ENCODE measurements at regions not wholly inside any gene's neighbourhood (a gene's known extent, or its start where the extent isn't known, plus 50 kb on each side); places are given as distances from the start of the nearest gene placed in this dataset.
A peak's percentile ranks its signal among the peaks of the same experiment; 100 is the strongest.

GRCh38 chr21:25036775-25037174 is 570.5 kb downstream of the MRPL39 start:
- Mint-ChIP-seq H3K4me1 (ENCODE audit: low read depth in 2 of 2) (no peaks in the 10 kb centered on the region), H3K9me3 (peaks cover 4% of the 10 kb centered on the region), H3K36me3 (no peaks in the 10 kb centered on the region), H3K27ac (no peak overlapping the region), H3K4me3 (no peak overlapping the region), H3K27me3 (no peaks in the 10 kb centered on the region)
- DNase-seq (ENCODE audit: low spot score), result no peak
- no peak for ATAC-seq

GRCh38 chr21:25031750-25032149 is 575.5 kb downstream of the MRPL39 start:
- Mint-ChIP-seq H3K4me1 (ENCODE audit: low read depth in 2 of 2) (no peaks in the 10 kb centered on the region), H3K9me3 (peaks cover 5% of the 10 kb centered on the region), H3K4me3 (no peak overlapping the region), H3K36me3 (no peaks in the 10 kb centered on the region), H3K27me3 (no peaks in the 10 kb centered on the region), H3K27ac (no peak overlapping the region)
- DNase-seq (ENCODE audit: low spot score) (no peak), ATAC-seq (no peak)

- Mint-ChIP-seq H3K27me3 (no peaks in the 10 kb centered on the region), H3K4me3 (no peak overlapping the region), H3K9me3 (peaks cover 5% of the 10 kb centered on the region), H3K27ac (no peak overlapping the region), H3K36me3 (no peaks in the 10 kb centered on the region), H3K4me1 (ENCODE audit: low read depth in 2 of 2) (no peaks in the 10 kb centered on the region)
- ATAC-seq, result no peak
- DNase-seq (ENCODE audit: low spot score), result no peak
Observed at GRCh38 chr21:25029580-25029979, 577.7 kb downstream of the MRPL39 start.

- DNase-seq (ENCODE audit: low spot score) (no peak), ATAC-seq (no peak)
- H3K36me3 Mint-ChIP-seq, result no peaks in the 10 kb centered on the region
- H3K27ac Mint-ChIP-seq, result no peak overlapping the region
- H3K27me3 Mint-ChIP-seq, result no peaks in the 10 kb centered on the region
- no peak overlapping the region for H3K4me3 Mint-ChIP-seq
- H3K4me1 Mint-ChIP-seq (ENCODE audit: low read depth in 2 of 2), result no peaks in the 10 kb centered on the region
- peaks cover 4% of the 10 kb centered on the region for H3K9me3 Mint-ChIP-seq
Observed at GRCh38 chr21:25025596-25025995, 581.7 kb downstream of the MRPL39 start.

- DNase-seq (ENCODE audit: low spot score) (no peak), ATAC-seq (no peak)
- no peaks in the 10 kb centered on the region for H3K4me1 Mint-ChIP-seq (ENCODE audit: low read depth in 2 of 2)
- peaks cover 6% of the 10 kb centered on the region for H3K9me3 Mint-ChIP-seq
- H3K27me3 Mint-ChIP-seq, result no peaks in the 10 kb centered on the region
- H3K36me3 Mint-ChIP-seq, result no peaks in the 10 kb centered on the region
- H3K4me3 Mint-ChIP-seq, result no peak overlapping the region
- no peak overlapping the region for H3K27ac Mint-ChIP-seq
Observed at GRCh38 chr21:25024639-25025038, 582.6 kb downstream of the MRPL39 start.

- no peak for ATAC-seq
- H3K27ac Mint-ChIP-seq, result no peak overlapping the region
- H3K9me3 Mint-ChIP-seq, result peaks cover 10% of the 10 kb centered on the region
- DNase-seq (ENCODE audit: low spot score), result no peak
- no peak overlapping the region for H3K4me3 Mint-ChIP-seq
- H3K4me1 Mint-ChIP-seq (ENCODE audit: low read depth in 2 of 2), result no peaks in the 10 kb centered on the region
- H3K36me3 Mint-ChIP-seq, result peaks cover 4% of the 10 kb centered on the region
- no peaks in the 10 kb centered on the region for H3K27me3 Mint-ChIP-seq
Observed at GRCh38 chr21:25005388-25005787, 601.9 kb downstream of the MRPL39 start.

- no peaks in the 10 kb centered on the region for H3K4me1 Mint-ChIP-seq (ENCODE audit: low read depth in 2 of 2)
- ATAC-seq (no peak), DNase-seq (ENCODE audit: low spot score) (no peak)
- no peaks in the 10 kb centered on the region for H3K27me3 Mint-ChIP-seq
- no peak overlapping the region for H3K4me3 Mint-ChIP-seq
- H3K9me3 Mint-ChIP-seq, result peaks cover 14% of the 10 kb centered on the region
- H3K27ac Mint-ChIP-seq, result no peak overlapping the region
- H3K36me3 Mint-ChIP-seq, result peaks cover 4% of the 10 kb centered on the region
Observed at GRCh38 chr21:25002676-25003075, 604.6 kb downstream of the MRPL39 start.

- Mint-ChIP-seq H3K4me3 (no peak overlapping the region), H3K27me3 (no peaks in the 10 kb centered on the region), H3K27ac (no peak overlapping the region), H3K4me1 (ENCODE audit: low read depth in 2 of 2) (no peaks in the 10 kb centered on the region), H3K36me3 (no peaks in the 10 kb centered on the region), H3K9me3 (peaks cover 19% of the 10 kb centered on the region)
- DNase-seq (ENCODE audit: low spot score) (no peak), ATAC-seq (no peak)
Observed at GRCh38 chr21:24995216-24995615, 612.1 kb downstream of the MRPL39 start.

GRCh38 chr21:24994717-24995116 is 612.6 kb downstream of the MRPL39 start:
- Mint-ChIP-seq H3K27me3 (no peaks in the 10 kb centered on the region), H3K36me3 (no peaks in the 10 kb centered on the region), H3K4me1 (ENCODE audit: low read depth in 2 of 2) (no peaks in the 10 kb centered on the region), H3K4me3 (no peak overlapping the region), H3K9me3 (peaks cover 16% of the 10 kb centered on the region), H3K27ac (no peak overlapping the region)
- DNase-seq (ENCODE audit: low spot score), result no peak
- no peak for ATAC-seq

- H3K4me3 Mint-ChIP-seq, result no peak overlapping the region
- no peaks in the 10 kb centered on the region for H3K4me1 Mint-ChIP-seq (ENCODE audit: low read depth in 2 of 2)
- DNase-seq (ENCODE audit: low spot score), result no peak
- peaks cover 19% of the 10 kb centered on the region for H3K9me3 Mint-ChIP-seq
- no peaks in the 10 kb centered on the region for H3K27me3 Mint-ChIP-seq
- no peak overlapping the region for H3K27ac Mint-ChIP-seq
- no peak for ATAC-seq
- peaks cover 6% of the 10 kb centered on the region for H3K36me3 Mint-ChIP-seq
Observed at GRCh38 chr21:24989516-24989915, 617.8 kb downstream of the MRPL39 start.

GRCh38 chr21:24988941-24989340 is 618.3 kb downstream of the MRPL39 start:
- no peaks in the 10 kb centered on the region for H3K27me3 Mint-ChIP-seq
- H3K27ac Mint-ChIP-seq, result no peak overlapping the region
- peaks cover 21% of the 10 kb centered on the region for H3K9me3 Mint-ChIP-seq
- no peaks in the 10 kb centered on the region for H3K4me1 Mint-ChIP-seq (ENCODE audit: low read depth in 2 of 2)
- no peak overlapping the region for H3K4me3 Mint-ChIP-seq
- peak in 1 of 2 donors; percentile 73 for ATAC-seq
- H3K36me3 Mint-ChIP-seq, result peaks cover 6% of the 10 kb centered on the region
- no peak for DNase-seq (ENCODE audit: low spot score)

GRCh38 chr21:24976238-24976637 is 631.0 kb downstream of the MRPL39 start:
- no peak overlapping the region for H3K27ac Mint-ChIP-seq
- H3K4me1 Mint-ChIP-seq (ENCODE audit: low read depth in 2 of 2), result no peaks in the 10 kb centered on the region
- no peak for ATAC-seq
- no peak overlapping the region for H3K4me3 Mint-ChIP-seq
- no peak for DNase-seq (ENCODE audit: low spot score)
- H3K36me3 Mint-ChIP-seq, result peaks cover 10% of the 10 kb centered on the region
- peaks cover 20% of the 10 kb centered on the region for H3K9me3 Mint-ChIP-seq
- no peaks in the 10 kb centered on the region for H3K27me3 Mint-ChIP-seq

- Mint-ChIP-seq H3K4me1 (ENCODE audit: low read depth in 2 of 2) (no peaks in the 10 kb centered on the region), H3K36me3 (peaks cover 10% of the 10 kb centered on the region), H3K9me3 (peaks cover 12% of the 10 kb centered on the region), H3K4me3 (no peak overlapping the region), H3K27me3 (no peaks in the 10 kb centered on the region), H3K27ac (no peak overlapping the region)
- no peak for DNase-seq (ENCODE audit: low spot score)
- ATAC-seq, result no peak
Observed at GRCh38 chr21:24969068-24969467, 638.2 kb downstream of the MRPL39 start.

- ATAC-seq, result no peak
- DNase-seq (ENCODE audit: low spot score), result no peak
- Mint-ChIP-seq H3K4me1 (ENCODE audit: low read depth in 2 of 2) (no peaks in the 10 kb centered on the region), H3K36me3 (peaks cover 4% of the 10 kb centered on the region), H3K9me3 (peaks cover 19% of the 10 kb centered on the region), H3K27ac (no peak overlapping the region), H3K4me3 (no peak overlapping the region), H3K27me3 (no peaks in the 10 kb centered on the region)
Observed at GRCh38 chr21:24955275-24955961, 651.9 kb downstream of the MRPL39 start.

GRCh38 chr21:24948186-24948585 is 659.1 kb downstream of the MRPL39 start:
- ATAC-seq, result no peak
- Mint-ChIP-seq H3K4me1 (ENCODE audit: low read depth in 2 of 2) (no peaks in the 10 kb centered on the region), H3K36me3 (no peaks in the 10 kb centered on the region), H3K27ac (no peak overlapping the region), H3K4me3 (no peak overlapping the region), H3K27me3 (no peaks in the 10 kb centered on the region), H3K9me3 (peaks cover 20% of the 10 kb centered on the region)
- DNase-seq (ENCODE audit: low spot score), result no peak
